LNCAP (cell line): ENCODE measurements at regions not wholly inside any gene's neighbourhood (a gene's known extent, or its start where the extent isn't known, plus 50 kb on each side); places are given as distances from the start of the nearest gene placed in this dataset.

ENCODE experiments used
- CTCF ChIP-seq: fragments of 450-650 bp; IDR thresholded peaks from 2 replicates; pipeline ENCODE4 v1.5.1; 2017; ENCODE audit warnings: mild to moderate bottlenecking

- TF ChIP-seq CTCF, result no peak
Observed at GRCh38 chr3:130293247-130293646, 52.2 kb upstream of the COL6A5 start.
